PC-9 (cell line): ENCODE measurements at regions not wholly inside any gene's neighbourhood (a gene's known extent, or its start where the extent isn't known, plus 50 kb on each side); places are given as distances from the start of the nearest gene placed in this dataset.

Experiments used
- BruUV-seq: library from RNA; stranded (reverse); fragments of 400-500 nt; replicated peaks from 2 replicates; lab custom pipeline; 2021; lab: Mats Ljungman, UMichigan
- CTCF ChIA-PET: fragments of 300-600 bp; sonication (Branson Sonifier 250); formaldehyde crosslinking; loops from one replicate; lab custom pipeline; 2022; ENCODE audit warnings: antibody characterized with exemption; lab: Charles Lee
- POLR2A ChIA-PET: fragments of 300-600 bp; sonication (Branson Sonifier 250); formaldehyde crosslinking; loops from one replicate; lab custom pipeline; 2022; ENCODE audit warnings: antibody characterized with exemption; ENCODE audit not compliant: unreplicated experiment; lab: Charles Lee
- DNase-seq, 2 experiments: peaks; one replicate each; pipeline versions ENCODE4 v3.0.0 to v3.0.0-alpha.2; 2015 to 2022; ENCODE audit warnings: mixed read lengths in 1 of 2
- H2AFZ ChIP-seq: fragments of 200-600 bp; sonication (generic); 2 replicates; pipeline ENCODE4 v1.8.1; 2017; ENCODE audit warnings: antibody characterized with exemption
- H3F3A ChIP-seq: fragments of 200-600 bp; sonication (generic); 2 replicates; pipeline ENCODE4 v1.8.1; 2017; ENCODE audit warnings: antibody characterized with exemption, mild to moderate bottlenecking, low read depth; ENCODE audit not compliant: insufficient read depth
- H3K27ac ChIP-seq: fragments of 200-600 bp; sonication (generic); 2 replicates; pipeline ENCODE4 v1.6.1; 2016; ENCODE audit warnings: mixed run types
- H3K27me3 ChIP-seq: fragments of 200-600 bp; sonication (generic); 2 replicates; pipeline ENCODE4 v1.6.1; 2016; ENCODE audit warnings: low read depth, mixed run types; ENCODE audit not compliant: insufficient read depth
- H3K36me3 ChIP-seq: fragments of 200-600 bp; sonication (generic); 2 replicates; pipeline ENCODE4 v1.6.1; 2016; ENCODE audit warnings: low read depth, mixed run types
- H3K4me1 ChIP-seq: fragments of 200-600 bp; sonication (generic); replicated peaks from 2 replicates; pipeline ENCODE4 v1.6.1; 2016; ENCODE audit warnings: mixed run types; ENCODE audit not compliant: insufficient read depth
- H3K4me2 ChIP-seq: fragments of 200-600 bp; sonication (generic); 2 replicates; pipeline ENCODE4 v1.6.1; 2017; ENCODE audit warnings: mixed run types
- H3K4me3 ChIP-seq: fragments of 200-600 bp; sonication (generic); 2 replicates; pipeline ENCODE4 v1.6.1; 2016; ENCODE audit warnings: mixed run types
- H3K79me2 ChIP-seq: fragments of 200-600 bp; sonication (generic); 2 replicates; pipeline ENCODE4 v1.6.1; 2017; ENCODE audit warnings: low read depth, mixed run types
- H3K9me2 ChIP-seq: fragments of 200-600 bp; sonication (generic); 2 replicates; pipeline ENCODE4 v1.8.1; 2017; ENCODE audit warnings: mild to moderate bottlenecking; ENCODE audit not compliant: insufficient read depth
- H3K9me3 ChIP-seq: fragments of 200-600 bp; sonication (generic); 2 replicates; pipeline ENCODE4 v1.8.1; 2016; ENCODE audit warnings: low read depth; ENCODE audit not compliant: insufficient read depth
- H4K20me1 ChIP-seq: fragments of 200-600 bp; sonication (generic); 2 replicates; pipeline ENCODE4 v1.8.1; 2017; ENCODE audit not compliant: insufficient read depth
- EZH2 ChIP-seq: fragments of 200-600 bp; sonication (generic); IDR thresholded peaks from 2 replicates; pipeline ENCODE4 v1.8.0; 2017; ENCODE audit warnings: antibody characterized with exemption, low read depth
- intact Hi-C: fragments of 100-400 bp; cut with micrococcal nuclease; formaldehyde crosslinking; loops from one replicate; pipeline ENCODE4 v1.10.0; 2022; ENCODE audit not compliant: unreplicated experiment
- TF ChIP-seq, protein P1 (sequence below): fragments of 200-600 bp; sonication (generic); conservative IDR thresholded peaks from 2 replicates; pipeline ENCODE4 v1.6.1; 2017; ENCODE audit warnings: mixed run types, antibody characterized with exemption, mild to moderate bottlenecking, moderate library complexity

DNA sequence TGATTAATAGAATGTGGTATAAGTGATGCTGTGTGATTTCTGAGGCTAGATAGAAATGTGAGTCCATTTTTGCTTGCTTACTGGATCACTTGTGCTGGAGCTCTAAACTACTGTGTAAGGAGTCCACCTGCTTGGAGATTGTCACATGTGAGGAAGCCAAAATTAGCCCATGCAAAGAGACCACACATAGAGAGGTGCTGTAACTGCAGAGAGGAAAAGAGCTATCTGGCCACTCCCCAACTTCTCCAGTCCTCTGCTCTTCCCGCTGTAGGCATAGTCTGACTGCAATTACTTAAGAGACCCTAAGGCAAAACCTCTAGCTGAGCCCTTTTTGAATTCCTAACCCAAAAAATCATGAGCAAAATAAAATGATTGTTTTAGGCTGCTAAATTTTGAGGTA, 120.6 kb upstream of the FBXO11 start:
- Histone ChIP-seq H3F3A (no peaks in the 10 kb centered on the region), H3K27ac (no peak overlapping the region), H3K4me2 (no peak overlapping the region), H3K4me3 (no peak overlapping the region), H3K79me2 (no peaks in the 10 kb centered on the region), H3K36me3 (no peaks in the 10 kb centered on the region), H2AFZ (no peak overlapping the region), H3K9me2 (peaks cover 5% of the 10 kb centered on the region), H4K20me1 (no peaks in the 10 kb centered on the region; the same call in 1 of the 2 replicates), H3K4me1 (no peaks in the 10 kb centered on the region), H3K27me3 (no peaks in the 10 kb centered on the region; the same call in 1 of the 2 replicates), H3K9me3 (no peaks in the 10 kb centered on the region)
- intact Hi-C loops, result no loop called here
- CTCF ChIA-PET, result no interaction called here
- POLR2A ChIA-PET, result no interaction called here
- no peak for DNase-seq
- BruUV-seq, result no TSS peak
- TF ChIP-seq, protein P1, sequence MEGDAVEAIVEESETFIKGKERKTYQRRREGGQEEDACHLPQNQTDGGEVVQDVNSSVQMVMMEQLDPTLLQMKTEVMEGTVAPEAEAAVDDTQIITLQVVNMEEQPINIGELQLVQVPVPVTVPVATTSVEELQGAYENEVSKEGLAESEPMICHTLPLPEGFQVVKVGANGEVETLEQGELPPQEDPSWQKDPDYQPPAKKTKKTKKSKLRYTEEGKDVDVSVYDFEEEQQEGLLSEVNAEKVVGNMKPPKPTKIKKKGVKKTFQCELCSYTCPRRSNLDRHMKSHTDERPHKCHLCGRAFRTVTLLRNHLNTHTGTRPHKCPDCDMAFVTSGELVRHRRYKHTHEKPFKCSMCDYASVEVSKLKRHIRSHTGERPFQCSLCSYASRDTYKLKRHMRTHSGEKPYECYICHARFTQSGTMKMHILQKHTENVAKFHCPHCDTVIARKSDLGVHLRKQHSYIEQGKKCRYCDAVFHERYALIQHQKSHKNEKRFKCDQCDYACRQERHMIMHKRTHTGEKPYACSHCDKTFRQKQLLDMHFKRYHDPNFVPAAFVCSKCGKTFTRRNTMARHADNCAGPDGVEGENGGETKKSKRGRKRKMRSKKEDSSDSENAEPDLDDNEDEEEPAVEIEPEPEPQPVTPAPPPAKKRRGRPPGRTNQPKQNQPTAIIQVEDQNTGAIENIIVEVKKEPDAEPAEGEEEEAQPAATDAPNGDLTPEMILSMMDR, result no peak
- TF ChIP-seq EZH2, result no peak

DNA sequence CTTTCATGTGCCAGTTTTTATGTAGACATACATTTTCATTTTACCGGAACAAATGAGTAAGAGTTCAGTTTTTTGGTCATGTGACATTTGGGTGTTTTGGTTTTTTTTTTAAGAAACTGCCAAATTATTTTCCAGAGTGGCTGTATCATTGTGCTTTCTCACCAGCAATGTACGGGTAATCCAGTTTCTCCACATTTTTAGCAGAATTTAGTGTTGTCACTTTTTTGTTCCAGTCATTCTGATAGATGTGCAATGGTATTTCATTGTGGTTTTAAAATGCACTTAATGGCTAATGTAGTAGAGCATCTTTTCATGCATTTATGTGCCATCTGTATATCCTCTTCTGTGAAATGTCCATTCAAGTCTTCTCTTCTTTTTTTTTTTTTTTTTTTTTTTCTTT, 126.5 kb upstream of the FBXO11 start:
- POLR2A ChIA-PET, result no interaction called here
- Histone ChIP-seq H4K20me1 (no peaks in the 10 kb centered on the region; the same call in 1 of the 2 replicates), H2AFZ (no peak overlapping the region), H3K9me3 (0 out of 2 replicates have a peak, but pooled peaks cover 10% of the 10 kb centered on the region), H3K4me3 (no peak overlapping the region), H3K79me2 (no peaks in the 10 kb centered on the region), H3K4me2 (no peak overlapping the region), H3K9me2 (peaks cover 5% of the 10 kb centered on the region), H3K36me3 (no peaks in the 10 kb centered on the region), H3F3A (no peaks in the 10 kb centered on the region), H3K27ac (no peak overlapping the region), H3K4me1 (no peaks in the 10 kb centered on the region), H3K27me3 (no peaks in the 10 kb centered on the region)
- no TSS peak for BruUV-seq
- intact Hi-C loops, result no loop called here
- no peak for TF ChIP-seq EZH2
- TF ChIP-seq, protein P1, result no peak
- DNase-seq, result no peak
- CTCF ChIA-PET, result no interaction called here

DNA sequence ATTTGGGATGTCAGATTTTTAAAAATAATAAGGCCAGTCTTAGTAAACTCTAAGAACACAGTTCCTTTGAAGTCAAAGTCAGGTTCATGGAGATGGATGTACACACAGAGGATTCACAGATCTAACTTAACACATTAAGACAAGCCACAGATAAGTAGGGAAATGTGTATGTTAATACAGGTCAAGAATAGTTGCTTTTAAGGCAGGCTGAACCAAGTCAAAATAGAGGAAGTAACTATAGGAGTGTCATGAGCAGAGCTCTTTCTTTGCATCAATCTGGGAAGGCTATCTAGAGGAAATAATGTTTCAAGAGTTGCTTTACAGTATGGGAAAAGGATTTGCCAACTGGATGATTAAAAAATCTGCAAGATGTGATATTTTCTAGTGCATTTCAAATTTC, 128.0 kb upstream of the FBXO11 start:
- TF ChIP-seq, protein P1, result no peak
- no peak for TF ChIP-seq EZH2
- no TSS peak for BruUV-seq
- intact Hi-C loops, result no loop called here

More for the DNA sequence above, 128.0 kb upstream of the FBXO11 start:
- CTCF ChIA-PET, result no interaction called here
- no peaks in the 10 kb centered on the region for H3K79me2 ChIP-seq
- H3F3A ChIP-seq, result no peaks in the 10 kb centered on the region
- POLR2A ChIA-PET, result no interaction called here
- H3K4me3 ChIP-seq, result no peak overlapping the region
- H3K36me3 ChIP-seq, result no peaks in the 10 kb centered on the region
- H4K20me1 ChIP-seq, result no peaks in the 10 kb centered on the region; the same call in 1 of the 2 replicates
- DNase-seq, result no peak
- no peak overlapping the region for H3K4me2 ChIP-seq
- H3K9me3 ChIP-seq, result 0 out of 2 replicates have a peak, but pooled peaks cover 10% of the 10 kb centered on the region
- no peaks in the 10 kb centered on the region for H3K4me1 ChIP-seq
- H3K27ac ChIP-seq, result no peak overlapping the region
- no peaks in the 10 kb centered on the region for H3K27me3 ChIP-seq
- H3K9me2 ChIP-seq, result peaks cover 5% of the 10 kb centered on the region; the same call in 1 of the 2 replicates
- H2AFZ ChIP-seq, result no peak overlapping the region
